ENCODE measurements at regions not wholly inside any gene's neighbourhood (a gene's known extent, or its start where the extent isn't known, plus 50 kb on each side); places are given as distances from the start of the nearest gene placed in this dataset.
"Not testable (repeated sequence)": the region's sequence is repeated elsewhere in the genome, so short reads cannot be mapped to it uniquely, and the experiment has no call there.

DNA sequence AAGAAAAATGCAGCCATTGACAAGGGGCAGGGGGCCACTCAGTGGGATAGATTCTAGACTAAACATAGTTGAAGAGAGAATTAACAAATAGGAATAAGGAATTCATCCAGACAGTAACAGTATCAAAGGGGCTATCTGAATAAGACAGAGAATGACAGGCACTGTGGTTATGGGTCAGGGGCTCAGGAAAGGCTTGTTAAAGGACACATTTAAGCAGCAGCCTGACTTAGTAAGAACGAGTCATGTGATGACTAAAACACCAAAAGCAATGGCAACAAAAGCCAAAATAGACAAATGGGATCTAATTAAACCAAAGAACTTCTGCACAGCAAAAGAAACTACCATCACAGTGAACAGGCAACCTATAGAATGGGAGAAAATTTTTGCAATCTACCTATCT lies 78.9 kb downstream of the TEX35 start:
- H3K9me3 ChIP-seq (replicated peaks in 1 of 2; ENCODE audit: control insufficient read depth in 1 of 2, insufficient read depth in 1 of 2, low read length in 2 of 2); DNase-seq; intact Hi-C loops (cut with micrococcal nuclease); H3K4me3 ChIP-seq (replicated peaks in 1 of 3; ENCODE audit: low read depth in 2 of 3, low read length in 3 of 3); H2AFZ ChIP-seq (ENCODE audit: insufficient read depth, low read depth, low read length, poor library complexity, severe bottlenecking); H4K20me1 ChIP-seq (ENCODE audit: insufficient read depth, low read length); H3K27me3 Mint-ChIP-seq (ENCODE audit: low read depth in 3 of 3); H3K27ac Mint-ChIP-seq; H3K9ac ChIP-seq (ENCODE audit: insufficient read depth, low read length, poor library complexity, severe bottlenecking); H3K4me3 Mint-ChIP-seq; H3K4me2 ChIP-seq (replicated peaks; ENCODE audit: extremely low read depth, low read length, poor library complexity, severe bottlenecking); H3K27me3 ChIP-seq (ENCODE audit: control insufficient read depth in 2 of 2, insufficient read depth in 2 of 2, low read length in 2 of 2); H3K4me1 ChIP-seq (ENCODE audit: control insufficient read depth in 1 of 2, insufficient read depth in 2 of 2, low read length in 2 of 2); H3K79me2 ChIP-seq (ENCODE audit: insufficient read depth, low read length); H3K27ac ChIP-seq (ENCODE audit: low read depth in 1 of 2, low read length in 2 of 2); H3K36me3 Mint-ChIP-seq; H3K4me1 Mint-ChIP-seq; H3K36me3 ChIP-seq (replicated peaks in 1 of 2; ENCODE audit: control insufficient read depth in 1 of 2, insufficient read depth in 2 of 2, low read length in 2 of 2): not testable (repeated sequence)
- no CpG with 5 or more reads among the region's 1 CpG for WGBS (ENCODE audit: insufficient coverage)
- peaks cover 0 to 12% (median 3%) of the 10 kb centered on the region in 7 donors for H3K9me3 Mint-ChIP-seq

- Mint-ChIP-seq H3K4me1 (peaks cover 4% of the 10 kb centered on the region), H3K27ac (no peak overlapping the region), H3K36me3 (no peaks in the 10 kb centered on the region), H3K9me3 (peaks cover 0 to 12% (median 5%) of the 10 kb centered on the region in 7 donors), H3K27me3 (ENCODE audit: low read depth in 3 of 3) (peaks cover 2 to 3% (median 3%) of the 10 kb centered on the region in 3 donors), H3K4me3 (no peak overlapping the region)
- no peaks in the 10 kb centered on the region for H3K27me3 ChIP-seq (ENCODE audit: control insufficient read depth in 2 of 2, insufficient read depth in 2 of 2, low read length in 2 of 2)
- no peak overlapping the region for H3K4me3 ChIP-seq (replicated peaks in 1 of 3; ENCODE audit: low read depth in 2 of 3, low read length in 3 of 3)
- no peak overlapping the region for H3K9ac ChIP-seq (ENCODE audit: insufficient read depth, low read length, poor library complexity, severe bottlenecking)
- no peak overlapping the region for H2AFZ ChIP-seq (ENCODE audit: insufficient read depth, low read depth, low read length, poor library complexity, severe bottlenecking)
- no peak for DNase-seq
- no peaks in the 10 kb centered on the region for H3K79me2 ChIP-seq (ENCODE audit: insufficient read depth, low read length)
- no peak overlapping the region for H3K4me2 ChIP-seq (replicated peaks; ENCODE audit: extremely low read depth, low read length, poor library complexity, severe bottlenecking)
- H3K36me3 ChIP-seq (replicated peaks in 1 of 2; ENCODE audit: control insufficient read depth in 1 of 2, insufficient read depth in 2 of 2, low read length in 2 of 2): no peaks in the 10 kb centered on the region
- H3K9me3 ChIP-seq (replicated peaks in 1 of 2; ENCODE audit: control insufficient read depth in 1 of 2, insufficient read depth in 1 of 2, low read length in 2 of 2): peaks cover 0 to 3% of the 10 kb centered on the region in 2 donors
- H3K27ac ChIP-seq (ENCODE audit: low read depth in 1 of 2, low read length in 2 of 2): no peak overlapping the region
- intact Hi-C loops (cut with micrococcal nuclease): no loop called here
- TF ChIP-seq CTCF (IDR thresholded peaks at IDR 0.05): no peak
- H4K20me1 ChIP-seq (ENCODE audit: insufficient read depth, low read length): no peaks in the 10 kb centered on the region
- no peaks in the 10 kb centered on the region for H3K4me1 ChIP-seq (ENCODE audit: control insufficient read depth in 1 of 2, insufficient read depth in 2 of 2, low read length in 2 of 2)
Observed at GRCh38 chr1:178593515-178593914, 80.6 kb downstream of the TEX35 start.
